ENCODE measurements at regions not wholly inside any gene's neighbourhood (a gene's known extent, or its start where the extent isn't known, plus 50 kb on each side); places are given as distances from the start of the nearest gene placed in this dataset.
A peak's percentile ranks its signal among the peaks of the same experiment; 100 is the strongest.

- TF ChIP-seq, protein P1, sequence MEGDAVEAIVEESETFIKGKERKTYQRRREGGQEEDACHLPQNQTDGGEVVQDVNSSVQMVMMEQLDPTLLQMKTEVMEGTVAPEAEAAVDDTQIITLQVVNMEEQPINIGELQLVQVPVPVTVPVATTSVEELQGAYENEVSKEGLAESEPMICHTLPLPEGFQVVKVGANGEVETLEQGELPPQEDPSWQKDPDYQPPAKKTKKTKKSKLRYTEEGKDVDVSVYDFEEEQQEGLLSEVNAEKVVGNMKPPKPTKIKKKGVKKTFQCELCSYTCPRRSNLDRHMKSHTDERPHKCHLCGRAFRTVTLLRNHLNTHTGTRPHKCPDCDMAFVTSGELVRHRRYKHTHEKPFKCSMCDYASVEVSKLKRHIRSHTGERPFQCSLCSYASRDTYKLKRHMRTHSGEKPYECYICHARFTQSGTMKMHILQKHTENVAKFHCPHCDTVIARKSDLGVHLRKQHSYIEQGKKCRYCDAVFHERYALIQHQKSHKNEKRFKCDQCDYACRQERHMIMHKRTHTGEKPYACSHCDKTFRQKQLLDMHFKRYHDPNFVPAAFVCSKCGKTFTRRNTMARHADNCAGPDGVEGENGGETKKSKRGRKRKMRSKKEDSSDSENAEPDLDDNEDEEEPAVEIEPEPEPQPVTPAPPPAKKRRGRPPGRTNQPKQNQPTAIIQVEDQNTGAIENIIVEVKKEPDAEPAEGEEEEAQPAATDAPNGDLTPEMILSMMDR (IDR thresholded peaks at IDR 0.05), result no peak
- TF ChIP-seq POLR2A (IDR thresholded peaks at IDR 0.05), result peak in 1 of 2 donors; percentile 74
These were observed 569.3 kb upstream of the DIPK2B start for GRCh38 chrX:45769761-45770582.

All from thyroid gland (tissue), 4 donors.